Ovary (tissue), 3 donors: ENCODE measurements at regions not wholly inside any gene's neighbourhood (a gene's known extent, or its start where the extent isn't known, plus 50 kb on each side); places are given as distances from the start of the nearest gene placed in this dataset.

ENCODE experiments used
- EP300 ChIP-seq: sonication (generic); formaldehyde crosslinking; IDR thresholded peaks from one replicate; pipeline ENCODE4 v1.6.1; 2017; ENCODE audit warnings: antibody characterized with exemption
- POLR2A ChIP-seq: fragments of 450-650 bp; IDR thresholded peaks from one replicate; pipeline ENCODE4 v1.6.1; 2017; ENCODE audit warnings: antibody characterized with exemption, mild to moderate bottlenecking, moderate library complexity
- TF ChIP-seq, protein P1 (sequence below), 3 donors: fragments of 450-650 bp in 2 of 3; fragments of 200-600 bp in 1 of 3; IDR thresholded peaks; one replicate each; pipeline versions ENCODE4 v1.5.1 to v1.8.0; 2016 to 2022; ENCODE audit warnings: antibody characterized with exemption in 3 of 3, mild to moderate bottlenecking in 1 of 3
- donor health status: DM: no; HTN: no; CAD: no.

DNA sequence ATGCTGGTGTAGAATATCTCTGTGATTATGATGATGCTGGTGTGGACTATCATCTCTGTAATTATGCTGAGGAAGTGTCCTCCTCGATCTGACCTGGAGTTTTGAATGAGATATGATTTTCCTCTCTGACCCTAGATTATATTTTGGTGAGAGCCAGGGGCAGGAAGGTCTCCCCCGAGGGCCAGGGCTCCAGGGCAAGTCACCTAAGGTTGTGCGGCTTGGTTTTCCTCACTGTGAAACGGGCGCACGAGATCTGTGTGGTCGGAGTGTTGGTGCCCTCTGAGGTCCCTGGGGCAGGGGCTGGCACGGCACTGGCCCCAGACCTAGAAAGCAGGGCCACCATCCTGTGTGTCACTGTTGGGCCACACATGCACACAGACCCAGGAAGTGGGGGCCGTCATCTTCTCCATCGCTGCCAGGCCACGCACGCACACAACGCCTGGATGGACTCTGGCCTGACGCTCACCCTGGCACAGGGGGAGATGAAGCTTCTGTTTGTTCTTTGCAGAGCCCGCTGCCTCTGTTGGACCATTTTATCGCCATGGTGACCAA, 67.7 kb upstream of the ZNF469 start:
- TF ChIP-seq, protein P1, sequence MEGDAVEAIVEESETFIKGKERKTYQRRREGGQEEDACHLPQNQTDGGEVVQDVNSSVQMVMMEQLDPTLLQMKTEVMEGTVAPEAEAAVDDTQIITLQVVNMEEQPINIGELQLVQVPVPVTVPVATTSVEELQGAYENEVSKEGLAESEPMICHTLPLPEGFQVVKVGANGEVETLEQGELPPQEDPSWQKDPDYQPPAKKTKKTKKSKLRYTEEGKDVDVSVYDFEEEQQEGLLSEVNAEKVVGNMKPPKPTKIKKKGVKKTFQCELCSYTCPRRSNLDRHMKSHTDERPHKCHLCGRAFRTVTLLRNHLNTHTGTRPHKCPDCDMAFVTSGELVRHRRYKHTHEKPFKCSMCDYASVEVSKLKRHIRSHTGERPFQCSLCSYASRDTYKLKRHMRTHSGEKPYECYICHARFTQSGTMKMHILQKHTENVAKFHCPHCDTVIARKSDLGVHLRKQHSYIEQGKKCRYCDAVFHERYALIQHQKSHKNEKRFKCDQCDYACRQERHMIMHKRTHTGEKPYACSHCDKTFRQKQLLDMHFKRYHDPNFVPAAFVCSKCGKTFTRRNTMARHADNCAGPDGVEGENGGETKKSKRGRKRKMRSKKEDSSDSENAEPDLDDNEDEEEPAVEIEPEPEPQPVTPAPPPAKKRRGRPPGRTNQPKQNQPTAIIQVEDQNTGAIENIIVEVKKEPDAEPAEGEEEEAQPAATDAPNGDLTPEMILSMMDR (IDR thresholded peaks at IDR 0.05), result no peak
- TF ChIP-seq POLR2A (no peak), EP300 (no peak)
